IMR-90 (cell line): ENCODE measurements at regions not wholly inside any gene's neighbourhood (a gene's known extent, or its start where the extent isn't known, plus 50 kb on each side); places are given as distances from the start of the nearest gene placed in this dataset.

ENCODE experiments used
- CEBPB ChIP-seq: IDR thresholded peaks from 2 replicates; pipeline ENCODE4 v1.6.1; 2012; ENCODE audit warnings: low read depth, low read length, improper control_type of control experiment
- MAZ ChIP-seq: IDR thresholded peaks from 2 replicates; pipeline ENCODE4 v1.6.1; 2012; ENCODE audit warnings: low read depth, mild to moderate bottlenecking, low read length, improper control_type of control experiment, moderate library complexity, borderline replicate concordance
- POLR2A ChIP-seq: IDR thresholded peaks from 2 replicates; pipeline ENCODE4 v1.6.1; 2012; ENCODE audit warnings: mild to moderate bottlenecking, low read depth, low read length
- USF2 ChIP-seq: fragments of 150-350 bp; IDR thresholded peaks from 2 replicates; pipeline ENCODE4 v1.6.1; 2017; ENCODE audit warnings: mild to moderate bottlenecking, antibody characterized with exemption, low read length, low read depth
- TF ChIP-seq, protein P1 (sequence below): conservative IDR thresholded peaks from 2 replicates; pipeline ENCODE4 v1.5.1; 2012; ENCODE audit warnings: mild to moderate bottlenecking, low read depth, low read length, improper control_type of control experiment

GRCh38 chr12:118925407-118925806, 55.9 kb upstream of the SRRM4 start:
- TF ChIP-seq, protein P1, sequence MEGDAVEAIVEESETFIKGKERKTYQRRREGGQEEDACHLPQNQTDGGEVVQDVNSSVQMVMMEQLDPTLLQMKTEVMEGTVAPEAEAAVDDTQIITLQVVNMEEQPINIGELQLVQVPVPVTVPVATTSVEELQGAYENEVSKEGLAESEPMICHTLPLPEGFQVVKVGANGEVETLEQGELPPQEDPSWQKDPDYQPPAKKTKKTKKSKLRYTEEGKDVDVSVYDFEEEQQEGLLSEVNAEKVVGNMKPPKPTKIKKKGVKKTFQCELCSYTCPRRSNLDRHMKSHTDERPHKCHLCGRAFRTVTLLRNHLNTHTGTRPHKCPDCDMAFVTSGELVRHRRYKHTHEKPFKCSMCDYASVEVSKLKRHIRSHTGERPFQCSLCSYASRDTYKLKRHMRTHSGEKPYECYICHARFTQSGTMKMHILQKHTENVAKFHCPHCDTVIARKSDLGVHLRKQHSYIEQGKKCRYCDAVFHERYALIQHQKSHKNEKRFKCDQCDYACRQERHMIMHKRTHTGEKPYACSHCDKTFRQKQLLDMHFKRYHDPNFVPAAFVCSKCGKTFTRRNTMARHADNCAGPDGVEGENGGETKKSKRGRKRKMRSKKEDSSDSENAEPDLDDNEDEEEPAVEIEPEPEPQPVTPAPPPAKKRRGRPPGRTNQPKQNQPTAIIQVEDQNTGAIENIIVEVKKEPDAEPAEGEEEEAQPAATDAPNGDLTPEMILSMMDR: no peak
- no peak for TF ChIP-seq CEBPB
- no peak for TF ChIP-seq POLR2A
- TF ChIP-seq MAZ: no peak
- TF ChIP-seq USF2: no peak
